NCI-H1417 treated with DMSO at 0.1 percent for 48 hours (cell line): ENCODE measurements at regions not wholly inside any gene's neighbourhood (a gene's known extent, or its start where the extent isn't known, plus 50 kb on each side); places are given as distances from the start of the nearest gene placed in this dataset.
A peak's percentile ranks its signal among the peaks of the same experiment; 100 is the strongest.
"Not testable (repeated sequence)": the region's sequence is repeated elsewhere in the genome, so short reads cannot be mapped to it uniquely, and the experiment has no call there.

ENCODE experiments used
- DNase-seq: peaks from one replicate; lab custom pipeline; 2025; lab: John Stamatoyannopoulos, UW

GRCh38 chr10:55747244-55747643 is 613.8 kb downstream of the ZWINT start:
- DNase-seq, result no peak

GRCh38 chr10:55746002-55746401 is 615.1 kb downstream of the ZWINT start:
- DNase-seq, result peak; percentile 12

- no peak for DNase-seq
These were observed 618.6 kb downstream of the ZWINT start for GRCh38 chr10:55742487-55742886.

DNA sequence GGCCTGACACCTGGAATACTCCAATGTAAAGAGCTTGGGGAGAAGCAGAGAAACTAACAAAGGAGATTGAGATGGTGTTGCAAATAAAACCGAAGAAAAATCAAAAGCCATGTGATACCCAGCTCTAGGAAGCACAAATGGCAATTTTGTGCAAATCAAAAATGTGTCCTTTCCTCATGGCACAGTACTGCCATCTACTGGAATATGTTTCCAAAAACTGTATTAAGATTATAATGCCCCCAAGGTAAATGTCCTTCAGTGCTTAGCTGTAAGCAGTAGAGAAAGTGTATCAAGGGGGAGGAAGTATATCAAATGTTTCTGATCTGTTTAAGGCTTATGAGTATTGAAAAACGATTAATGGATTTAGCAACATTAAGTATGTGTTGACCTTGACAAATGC is 620.3 kb downstream of the ZWINT start:
- not testable (repeated sequence) for DNase-seq

DNA sequence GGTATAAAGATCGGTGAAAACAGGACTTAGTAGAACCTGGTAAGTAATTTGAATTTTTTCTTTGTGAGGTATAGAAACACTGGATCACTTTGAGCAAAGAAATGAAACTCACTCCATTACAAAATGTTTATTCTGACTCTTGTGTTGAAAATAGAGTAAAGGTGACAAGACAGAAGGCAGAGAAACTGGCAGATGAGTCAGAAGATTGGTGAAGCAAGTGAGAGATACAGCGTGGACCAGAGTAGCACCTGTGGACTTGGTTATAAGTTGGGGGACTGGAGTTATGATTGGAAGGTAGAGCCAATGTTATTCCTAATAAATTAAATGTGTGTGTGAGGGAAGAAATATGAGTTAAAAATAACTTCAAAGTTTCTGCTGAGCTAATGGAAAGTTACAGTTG is 620.9 kb downstream of the ZWINT start:
- DNase-seq, result no peak

- DNase-seq, result no peak
These were observed 626.9 kb downstream of the ZWINT start for GRCh38 chr10:55734112-55734511.

DNA sequence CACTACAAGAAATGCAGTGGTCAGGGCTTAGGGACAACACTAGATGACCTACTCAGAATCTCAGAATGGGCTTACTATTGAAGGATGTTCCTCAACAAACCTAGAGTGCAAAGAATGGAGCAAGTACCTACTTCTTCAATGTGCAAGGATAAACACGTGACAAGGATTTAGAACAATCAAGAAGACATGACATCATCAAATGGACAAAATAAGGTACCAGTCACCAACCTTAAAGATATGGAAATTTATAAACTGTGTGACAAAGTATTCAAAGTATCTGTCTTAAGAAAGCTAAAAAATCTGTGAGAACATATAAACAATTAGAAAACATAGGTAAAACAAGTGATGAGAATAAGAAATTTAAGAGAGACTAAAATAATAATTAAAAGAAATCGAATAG is 656.1 kb downstream of the ZWINT start:
- DNase-seq, result no peak

- no peak for DNase-seq
These were observed 692.6 kb downstream of the ZWINT start for GRCh38 chr10:55668326-55668922.

DNA sequence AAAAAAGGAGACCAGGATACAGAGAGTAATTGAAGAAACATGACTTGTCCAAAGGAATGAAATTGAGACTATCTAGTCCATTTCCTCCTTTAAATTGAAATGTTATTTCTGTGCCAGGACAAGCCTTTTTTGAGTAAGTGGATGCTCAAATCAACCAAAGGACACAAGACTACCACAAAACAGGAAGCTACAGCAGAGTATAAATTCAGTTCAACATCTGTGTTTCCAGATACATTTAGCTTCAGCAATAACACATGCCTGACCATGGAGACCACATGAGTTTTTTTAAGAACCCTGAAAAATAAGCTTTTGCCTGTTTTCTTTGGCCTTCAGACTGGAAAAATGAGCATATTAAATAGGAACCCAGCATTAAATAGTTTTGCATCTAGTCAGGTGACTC is 707.5 kb downstream of the ZWINT start:
- DNase-seq, result no peak

- no peak for DNase-seq
These were observed 719.5 kb downstream of the ZWINT start for GRCh38 chr10:55641601-55642000.

DNA sequence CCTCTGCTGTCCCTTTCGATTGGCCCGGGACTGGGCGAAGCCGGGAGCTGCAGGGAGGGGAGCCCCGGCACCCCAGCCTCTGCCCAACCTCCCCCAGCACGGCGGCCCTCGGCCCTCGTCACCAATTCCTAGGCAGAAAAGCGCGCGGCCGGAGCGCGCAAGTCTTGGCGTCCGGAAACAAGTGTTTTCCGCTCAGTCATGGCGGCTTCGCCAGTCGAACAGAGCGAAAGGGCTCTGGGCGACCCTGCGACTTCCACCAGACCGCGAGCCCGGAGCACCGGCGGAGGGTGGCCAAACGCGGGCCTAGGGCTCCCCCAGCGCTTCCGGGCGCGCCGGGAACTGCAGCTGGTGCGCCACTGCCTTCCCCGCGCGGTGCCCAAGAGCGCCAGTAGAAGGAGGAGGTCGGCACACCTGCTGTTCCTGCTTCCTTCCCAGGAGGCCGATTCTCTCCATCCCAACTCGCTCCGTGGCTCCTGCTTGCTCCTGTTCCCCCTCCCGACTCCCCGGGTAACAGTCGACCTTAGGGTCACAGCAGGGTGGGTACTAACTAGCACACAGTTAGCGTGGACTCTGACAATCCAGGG is 729.9 kb downstream of the ZWINT start:
- DNase-seq, result peak; percentile 49

DNA sequence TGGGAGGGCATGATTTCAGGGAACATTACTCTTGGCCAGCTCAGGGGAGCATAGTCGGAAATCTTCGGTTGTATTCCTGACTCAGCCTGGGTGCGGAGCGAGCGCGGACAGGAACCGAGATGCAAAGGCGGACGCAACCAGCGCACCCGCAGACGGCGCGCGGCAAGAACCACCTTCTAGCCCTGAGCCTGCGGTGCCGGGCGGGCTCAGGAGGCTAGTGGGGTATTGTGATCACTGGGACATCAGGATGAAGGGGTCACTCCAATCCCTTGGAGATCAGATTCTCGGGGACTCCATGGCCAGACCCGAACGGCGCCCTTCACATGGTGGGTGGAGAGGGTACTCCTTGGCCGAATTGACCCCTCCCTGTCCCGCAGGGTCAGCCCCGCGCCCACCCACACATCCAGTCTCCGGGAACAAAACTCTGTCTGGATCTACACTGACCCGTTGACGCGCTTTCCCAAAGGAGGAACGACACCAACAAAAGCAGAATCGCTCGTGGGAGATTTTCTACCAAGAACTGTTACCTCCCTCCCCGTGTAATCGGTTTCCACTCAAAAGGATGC is 730.5 kb downstream of the ZWINT start:
- DNase-seq, result no peak

DNA sequence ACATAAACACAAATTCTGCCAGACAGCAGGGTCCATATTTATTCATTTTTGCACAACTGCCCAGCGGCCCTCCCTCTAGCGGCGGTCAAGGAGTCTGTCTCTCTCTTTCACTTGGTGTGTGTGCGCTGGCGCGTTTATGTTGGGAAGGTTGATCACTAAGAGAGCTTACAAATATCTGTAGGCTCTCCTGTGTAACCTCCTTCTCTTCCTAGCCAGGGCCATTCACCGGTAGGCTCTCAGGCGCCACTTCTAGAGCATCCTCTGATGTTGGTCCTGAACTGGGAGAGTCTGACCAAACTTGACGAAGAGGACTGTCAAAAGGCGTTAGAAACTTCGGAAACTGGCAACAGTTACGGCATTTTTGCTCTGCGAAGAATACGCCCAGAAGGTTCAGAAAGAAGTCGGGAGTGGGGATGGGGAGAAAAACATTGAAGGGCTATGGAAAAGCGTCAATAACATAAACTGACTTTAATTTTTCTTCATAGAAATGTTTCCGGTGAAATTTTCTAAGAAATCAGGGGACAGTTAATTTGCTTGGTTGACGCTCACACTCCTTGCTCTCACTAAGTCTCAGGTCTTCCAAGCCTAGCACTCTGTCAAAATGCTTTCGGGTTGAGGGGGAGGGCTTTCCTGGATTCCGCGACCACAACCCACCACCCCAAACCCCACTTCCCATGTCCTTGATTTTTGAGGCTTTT is 731.1 kb downstream of the ZWINT start:
- no peak for DNase-seq

DNA sequence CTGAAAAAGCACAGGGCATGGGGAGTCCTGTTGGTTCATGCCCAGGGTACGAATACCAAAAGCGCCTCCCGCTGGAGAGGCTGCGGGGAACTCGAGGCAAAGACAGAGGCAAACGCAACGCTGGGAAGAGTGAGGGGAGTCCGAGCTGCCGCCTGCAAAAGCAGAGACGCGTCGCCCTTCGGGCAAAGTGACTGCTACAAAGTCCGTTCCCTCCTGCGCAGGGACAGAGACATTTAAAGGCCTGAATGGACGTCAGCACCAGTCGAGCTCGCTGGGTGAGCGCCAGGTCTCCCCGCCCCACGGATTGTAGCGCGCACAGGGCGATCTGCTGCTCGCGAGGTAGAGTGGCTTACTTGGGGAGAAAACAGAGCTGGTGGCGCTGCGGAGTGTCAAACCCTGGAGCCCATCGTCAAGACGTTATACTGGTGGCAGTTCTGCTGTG is 732.8 kb downstream of the ZWINT start:
- DNase-seq, result no peak

DNA sequence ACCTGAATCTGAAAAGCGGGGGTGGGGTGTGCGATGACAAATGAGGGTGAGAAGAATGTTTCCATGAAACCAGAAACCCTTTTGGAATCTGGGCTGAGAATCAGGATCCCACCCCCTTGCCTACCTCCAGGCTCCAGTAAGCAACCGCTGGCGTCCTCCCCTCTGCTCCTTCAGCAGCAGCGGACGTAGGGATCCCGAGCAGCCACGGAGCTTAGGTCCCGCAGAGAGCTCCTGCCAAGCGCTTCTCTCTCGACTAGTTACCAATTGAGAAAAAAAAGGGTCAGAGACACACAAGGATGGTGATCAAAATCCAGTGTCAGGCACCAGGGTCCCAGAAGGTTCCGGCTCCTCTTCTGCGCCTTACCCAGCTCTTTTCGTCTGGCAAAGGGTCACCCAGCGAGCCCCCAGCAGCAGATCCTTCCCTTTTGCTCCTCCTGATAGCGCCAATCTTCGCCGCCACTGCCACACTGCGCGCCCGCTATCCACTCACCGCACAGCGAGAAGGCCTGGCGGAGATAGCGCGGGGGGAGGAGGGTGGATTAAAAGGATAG is 733.5 kb downstream of the ZWINT start:
- DNase-seq, result no peak

- DNase-seq, result not testable (repeated sequence)
These were observed 759.2 kb downstream of the ZWINT start for GRCh38 chr10:55601690-55602478.

DNA sequence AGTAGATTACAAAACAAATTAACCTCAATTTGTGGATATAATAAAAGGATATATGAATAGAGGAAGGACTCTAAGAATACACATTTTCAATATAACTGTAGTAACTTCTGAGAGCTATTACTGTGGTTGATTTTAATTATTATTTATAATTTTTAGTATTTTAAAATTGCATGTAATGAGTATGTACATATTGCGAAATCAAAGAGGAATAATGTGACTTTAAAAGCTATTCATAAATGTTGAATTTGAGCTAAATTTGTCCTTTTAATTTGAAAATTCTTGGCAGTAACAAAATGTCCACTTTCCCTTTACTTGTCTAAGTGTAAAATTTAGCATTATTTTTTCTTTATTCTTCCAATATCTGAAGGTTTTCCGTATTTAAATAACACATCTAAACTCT is 750.6 kb upstream of the PCDH15 start:
- DNase-seq, result no peak

DNA sequence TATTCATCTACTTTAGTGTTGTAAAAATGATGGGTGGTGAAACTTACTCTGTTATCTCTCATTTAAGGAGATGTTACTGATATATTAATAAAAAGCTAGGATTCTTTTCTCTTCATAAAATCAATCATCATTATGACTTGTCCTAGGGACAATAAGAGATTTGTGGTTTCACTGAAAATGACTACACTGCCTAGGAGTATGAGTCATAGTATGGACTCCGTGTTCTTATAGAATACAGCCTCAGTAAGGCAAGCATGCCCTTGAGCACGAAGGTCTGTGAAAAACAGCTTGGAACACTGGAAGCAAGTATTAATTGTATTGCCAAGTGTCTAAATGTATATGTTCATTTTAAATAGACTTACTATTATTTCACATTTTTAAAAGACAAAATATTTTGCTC is 749.2 kb upstream of the PCDH15 start:
- DNase-seq, result no peak

DNA sequence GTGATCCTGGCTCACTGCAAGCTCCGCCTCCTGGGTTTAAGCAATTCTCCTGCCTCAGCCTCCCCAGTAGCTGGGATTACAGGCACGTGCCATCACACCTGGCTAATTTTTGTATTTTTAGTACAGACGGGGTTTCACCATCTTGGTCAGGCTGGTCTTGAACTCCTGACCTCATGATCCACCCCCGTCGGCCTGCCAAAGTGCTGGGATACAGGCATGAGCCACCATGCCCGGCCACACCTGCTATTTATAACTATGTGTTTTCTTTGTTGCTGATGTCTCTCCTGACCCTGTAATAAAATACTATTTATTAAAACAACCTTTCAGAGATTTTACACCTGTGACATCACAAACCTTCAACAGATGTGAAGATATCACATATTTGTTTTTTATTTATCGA is 736.5 kb upstream of the PCDH15 start:
- DNase-seq, result not testable (repeated sequence)

- no peak for DNase-seq
These were observed 718.2 kb upstream of the PCDH15 start for GRCh38 chr10:55519264-55519663.

DNA sequence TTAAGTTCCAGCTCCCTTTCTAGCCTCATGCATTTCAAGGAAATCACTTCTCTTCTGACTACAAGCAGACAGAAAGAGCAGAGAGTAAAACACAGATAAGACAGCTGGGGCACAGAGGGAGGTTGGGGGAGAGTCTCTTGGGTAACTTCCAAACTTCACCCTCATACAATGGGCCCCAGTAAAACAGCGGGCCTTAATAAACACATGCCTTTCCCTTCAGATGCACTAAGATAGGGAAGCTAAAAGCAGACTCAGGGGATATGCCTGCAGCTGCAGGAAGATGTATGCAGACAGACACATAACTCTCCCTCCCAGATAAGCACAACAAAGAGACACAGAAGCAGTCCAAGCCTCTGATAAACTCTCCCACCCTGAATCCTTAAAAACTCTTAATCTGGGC is 717.4 kb upstream of the PCDH15 start:
- DNase-seq, result not testable (repeated sequence)

DNA sequence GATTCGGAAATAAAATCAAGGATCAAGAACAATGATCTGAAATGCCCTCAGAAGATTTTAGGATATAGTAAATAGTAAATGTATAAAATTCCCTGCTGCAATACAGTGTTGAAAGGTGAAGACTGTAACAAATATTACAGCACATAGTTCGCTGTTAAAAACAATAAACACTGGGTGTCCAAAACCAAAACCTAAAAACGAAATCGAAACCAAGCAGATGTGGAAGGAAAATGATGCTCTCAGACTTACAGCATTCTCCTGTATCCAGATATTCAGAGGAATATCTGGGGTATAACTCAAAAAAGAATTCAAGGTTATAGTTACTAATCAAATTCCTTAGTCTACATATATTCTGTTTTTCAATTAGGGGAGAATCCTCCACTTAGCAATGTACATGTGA is 708.1 kb upstream of the PCDH15 start:
- no peak for DNase-seq
